H1 (cell line): ENCODE measurements at regions not wholly inside any gene's neighbourhood (a gene's known extent, or its start where the extent isn't known, plus 50 kb on each side); places are given as distances from the start of the nearest gene placed in this dataset.

Experiments used
- CTCF ChIA-PET: fragments of 300-600 bp; sonication (Branson Sonifier 250); formaldehyde crosslinking; loops from one replicate; lab custom pipeline; 2021; ENCODE audit not compliant: partially characterized antibody; lab: Charles Lee
- POLR2A ChIA-PET: fragments of 300-600 bp; sonication (Branson Sonifier 250); formaldehyde crosslinking; loops from one replicate; lab custom pipeline; 2021; ENCODE audit warnings: inconsistent platforms; ENCODE audit not compliant: partially characterized antibody; lab: Charles Lee
- DNase-seq, 2 experiments: peaks; one replicate each; pipeline versions ENCODE4 v3.0.0 to v3.0.0-alpha.2; 2010 to 2022; ENCODE audit warnings: low spot score in 2 of 2, low read depth in 1 of 2, mixed read lengths in 1 of 2
- FAIRE-seq: peaks from 2 replicates; lab custom pipeline; 2011; peaks lifted over from hg19 to GRCh38; lab: Jason Lieb, UNC
- H2AFZ ChIP-seq: 2 replicates; pipeline ENCODE4 v1.8.1; 2012; ENCODE audit warnings: low read length, inconsistent platforms
- H2AK5ac ChIP-seq: 2 replicates; pipeline ENCODE4 v1.6.1; 2013; ENCODE audit warnings: low read depth, low read length
- H2BK120ac ChIP-seq: replicated peaks from 2 replicates; pipeline ENCODE3; 2013; ENCODE audit warnings: low read depth, low read length, inconsistent platforms
- H2BK12ac ChIP-seq: 2 replicates; pipeline ENCODE4 v1.6.1; 2013; ENCODE audit warnings: low read depth, low read length
- H2BK15ac ChIP-seq: 2 replicates; pipeline ENCODE4 v1.6.1; 2013; ENCODE audit warnings: low read length
- H2BK20ac ChIP-seq: 2 replicates; pipeline ENCODE4 v1.6.1; 2013; ENCODE audit warnings: low read length
- H2BK5ac ChIP-seq: 2 replicates; pipeline ENCODE4 v1.6.1; 2013; ENCODE audit warnings: low read depth, low read length
- H3K14ac ChIP-seq: 2 replicates; pipeline ENCODE4 v1.6.1; 2013; ENCODE audit warnings: inconsistent platforms; ENCODE audit not compliant: insufficient read length
- H3K18ac ChIP-seq: 2 replicates; pipeline ENCODE4 v1.6.1; 2013; ENCODE audit warnings: low read length; ENCODE audit errors: extremely low read depth
- H3K23ac ChIP-seq: 2 replicates; pipeline ENCODE4 v1.6.1; 2013; ENCODE audit warnings: inconsistent platforms; ENCODE audit not compliant: insufficient read length
- H3K23me2 ChIP-seq: 2 replicates; pipeline ENCODE4 v1.6.1; 2013; ENCODE audit warnings: low read depth, low read length
- H3K27ac ChIP-seq: 2 replicates; pipeline ENCODE4 v1.6.1; 2011; ENCODE audit warnings: low read depth, low read length, inconsistent platforms
- H3K27me3 ChIP-seq, 4 experiments: replicated peaks in 1 of 4; 1 replicate in 1 of 4; 2 replicates in 3 of 4; pipeline versions ENCODE4 v1.6.1 to v1.8.1; 2011 to 2013; ENCODE audit warnings: low read length in 3 of 4, mild to moderate bottlenecking in 3 of 4, inconsistent platforms in 2 of 4, mixed read lengths in 2 of 4, moderate library complexity in 1 of 4; ENCODE audit not compliant: control insufficient read depth in 3 of 4, insufficient read depth in 3 of 4; ENCODE audit errors: extremely low read depth in 1 of 4
- H3K36me3 ChIP-seq, 4 experiments: 2 replicates each; pipeline versions ENCODE4 v1.6.1 to v1.8.1; 2011 to 2013; ENCODE audit warnings: mild to moderate bottlenecking in 4 of 4, low read length in 3 of 4, moderate library complexity in 2 of 4, control low read depth in 1 of 4, inconsistent platforms in 1 of 4; ENCODE audit not compliant: insufficient read depth in 4 of 4, control insufficient read depth in 2 of 4
- H3K4ac ChIP-seq: replicated peaks from 2 replicates; pipeline ENCODE3; 2013; ENCODE audit warnings: low read length, low read depth, mixed read lengths, inconsistent platforms; ENCODE audit not compliant: insufficient read length
- H3K4me1 ChIP-seq, 4 experiments: replicated peaks in 1 of 4; 1 replicate in 1 of 4; 2 replicates in 3 of 4; pipeline versions ENCODE4 v1.6.1 to v1.8.1; 2011 to 2013; ENCODE audit warnings: low read length in 3 of 4, inconsistent platforms in 2 of 4, mixed read lengths in 1 of 4; ENCODE audit not compliant: insufficient read depth in 4 of 4, control insufficient read depth in 3 of 4
- H3K4me2 ChIP-seq, 2 experiments: 2 replicates each; pipeline versions ENCODE4 v1.6.1 to v1.8.1; 2011 to 2013; ENCODE audit warnings: low read depth in 2 of 2, low read length in 2 of 2, control low read depth in 1 of 2, inconsistent platforms in 1 of 2, mild to moderate bottlenecking in 1 of 2; ENCODE audit not compliant: insufficient read depth in 1 of 2
- H3K4me3 ChIP-seq, 4 experiments: fragments of 200-600, 300-600 bp in 1 of 4; sonication (generic), shearing (Covaris generic), sonication (Bioruptor Twin) in 1 of 4; 2 replicates each; pipeline versions ENCODE4 v1.5.1 to v1.8.1; 2011 to 2016; ENCODE audit warnings: low read length in 4 of 4, low read depth in 3 of 4, control low read depth in 2 of 4, inconsistent platforms in 2 of 4, mild to moderate bottlenecking in 2 of 4, mixed read lengths in 1 of 4, moderate library complexity in 1 of 4; ENCODE audit not compliant: insufficient read depth in 2 of 4; ENCODE audit errors: extremely low read depth in 1 of 4
- H3K56ac ChIP-seq: replicated peaks from 2 replicates; pipeline ENCODE3; 2013; ENCODE audit warnings: low read depth, mild to moderate bottlenecking, mixed read lengths, low read length, inconsistent platforms; ENCODE audit not compliant: insufficient read length
- H3K79me1 ChIP-seq: 2 replicates; pipeline ENCODE4 v1.6.1; 2013; ENCODE audit warnings: low read depth, low read length, control low read depth
- H3K79me2 ChIP-seq, 2 experiments: 2 replicates each; pipeline versions ENCODE4 v1.6.1 to v1.8.1; 2012 to 2013; ENCODE audit warnings: low read length in 2 of 2, mild to moderate bottlenecking in 2 of 2, inconsistent platforms in 1 of 2; ENCODE audit not compliant: insufficient read depth in 2 of 2, control insufficient read depth in 1 of 2
- H3K9ac ChIP-seq, 4 experiments: replicated peaks in 1 of 4; 1 replicate in 1 of 4; 2 replicates in 3 of 4; pipeline versions ENCODE4 v1.6.1 to v1.8.1; 2011 to 2013; ENCODE audit warnings: low read depth in 3 of 4, low read length in 3 of 4, control low read depth in 2 of 4, mild to moderate bottlenecking in 2 of 4, moderate library complexity in 2 of 4, inconsistent platforms in 1 of 4; ENCODE audit errors: extremely low read depth in 1 of 4
- H3K9me3 ChIP-seq, 2 experiments: 2 replicates each; pipeline versions ENCODE4 v1.6.1 to v1.8.1; 2012 to 2013; ENCODE audit warnings: mild to moderate bottlenecking in 2 of 2, moderate library complexity in 2 of 2, control low read depth in 1 of 2, inconsistent platforms in 1 of 2, low read depth in 1 of 2, low read length in 1 of 2, mixed read lengths in 1 of 2; ENCODE audit not compliant: insufficient read depth in 2 of 2
- H4K20me1 ChIP-seq, 2 experiments: replicated peaks in 1 of 2; 2 replicates each; pipeline versions ENCODE3 to v1.8.1; 2011 to 2013; ENCODE audit warnings: inconsistent platforms in 2 of 2, low read length in 2 of 2, mild to moderate bottlenecking in 1 of 2; ENCODE audit not compliant: insufficient read depth in 2 of 2, control insufficient read depth in 1 of 2
- H4K5ac ChIP-seq: 2 replicates; pipeline ENCODE4 v1.6.1; 2013; ENCODE audit warnings: low read length, low read depth, mixed read lengths, inconsistent platforms; ENCODE audit not compliant: insufficient read length
- H4K8ac ChIP-seq: 2 replicates; pipeline ENCODE4 v1.8.0; 2013; ENCODE audit warnings: mild to moderate bottlenecking, moderate library complexity, low read length, inconsistent platforms; ENCODE audit not compliant: insufficient read depth; ENCODE audit errors: extremely low read depth
- H4K91ac ChIP-seq: replicated peaks from 2 replicates; pipeline ENCODE3; 2013; ENCODE audit warnings: low read length, mixed read lengths, inconsistent platforms; ENCODE audit not compliant: insufficient read length
- CTCF ChIP-seq, 3 experiments: IDR thresholded peaks; 1 replicate in 2 of 3; 2 replicates in 1 of 3; pipeline versions ENCODE4 v1.5.1 to v1.6.1; 2011; ENCODE audit warnings: low read length in 3 of 3, mild to moderate bottlenecking in 3 of 3, inconsistent platforms in 2 of 3, low read depth in 1 of 3, moderate library complexity in 1 of 3; ENCODE audit not compliant: insufficient read depth in 1 of 3; ENCODE audit errors: control extremely low read depth in 1 of 3
- RAD21 ChIP-seq, 2 experiments: IDR thresholded peaks in 1 of 2; conservative IDR thresholded peaks in 1 of 2; 2 replicates each; pipeline ENCODE4 v1.6.1; 2011; ENCODE audit warnings: low read depth in 2 of 2, low read length in 2 of 2, improper control_type of control experiment in 1 of 2, inconsistent platforms in 1 of 2, mild to moderate bottlenecking in 1 of 2, moderate library complexity in 1 of 2
- SIX5 ChIP-seq: IDR thresholded peaks from 2 replicates; pipeline ENCODE4 v1.6.1; 2011; ENCODE audit warnings: mild to moderate bottlenecking, low read depth, low read length
- WGBS, 2 experiments: shearing (Covaris generic) in 1 of 2; methylation state at CpG; one replicate each; pipeline versions ENCODE4 v1.1.6 to v1.1.7; 2013 to 2015; ENCODE audit warnings: low lambda C conversion rate in 2 of 2, mixed read lengths in 2 of 2, inconsistent platforms in 1 of 2, low coverage in 1 of 2, missing lambda C conversion rate in 1 of 2; ENCODE audit not compliant: insufficient replicate concordance in 2 of 2, insufficient coverage in 1 of 2, insufficient read length in 1 of 2; ENCODE audit errors: extremely low coverage in 1 of 2, missing lambda C conversion rate in 1 of 2; 5-methylcytosine and 5-hydroxymethylcytosine counted together

GRCh38 chr18:4631239-4631638, 176.1 kb upstream of the DLGAP1 start:
- CTCF ChIA-PET, result interaction anchor here (1.2 to 1.8 kb wide), 2 partner anchors 32 to 392 kb away, joined by 3 to 8 read pairs; no protein-coding TSS in a partner anchor
- H3K79me2 ChIP-seq, result no peaks in the 10 kb centered on the region
- no peak overlapping the region for H2BK120ac ChIP-seq
- no peak overlapping the region for H4K5ac ChIP-seq
- H3K4me3 ChIP-seq, result no peak overlapping the region
- H2BK20ac ChIP-seq, result no peak overlapping the region
- no peak overlapping the region for H2BK5ac ChIP-seq
- no peak overlapping the region for H2AFZ ChIP-seq
- H2AK5ac ChIP-seq, result no peak overlapping the region
- no peaks in the 10 kb centered on the region for H3K79me1 ChIP-seq
- no peak overlapping the region for H2BK12ac ChIP-seq
- FAIRE-seq (no peak), DNase-seq (no peak)
- POLR2A ChIA-PET, result interaction anchor here (0.6 kb wide), 1 partner anchor 176 kb away, joined by 3 read pairs; no protein-coding TSS in a partner anchor
- no peaks in the 10 kb centered on the region for H3K27me3 ChIP-seq
- no peak overlapping the region for H3K4me2 ChIP-seq
- no peak overlapping the region for H4K91ac ChIP-seq
- H3K23ac ChIP-seq, result no peak overlapping the region
- no peak overlapping the region for H2BK15ac ChIP-seq
- no peak overlapping the region for H3K4ac ChIP-seq
- H4K8ac ChIP-seq, result no peak overlapping the region; the same call in 1 of the 2 replicates
- no peaks in the 10 kb centered on the region for H3K4me1 ChIP-seq
- H3K18ac ChIP-seq, result no peak overlapping the region
- no peaks in the 10 kb centered on the region for H4K20me1 ChIP-seq
- H3K56ac ChIP-seq, result no peak overlapping the region
- 87% methylated on average over 6 of the region's 6 CpGs; no CpG with 5 or more reads in 1 of the 2 experiments for WGBS, 2 experiments
- no peaks in the 10 kb centered on the region for H3K23me2 ChIP-seq
- TF ChIP-seq SIX5 (no peak), RAD21 (IDR thresholded peaks at IDR 0.05 in 1 of 2, conservative IDR thresholded peaks at IDR 0.05 in 1 of 2; ENCODE audit: low read depth in 2 of 2, low read length in 2 of 2) (peak; percentile 37 to 52), CTCF (IDR thresholded peaks at IDR 0.05; ENCODE audit: control extremely low read depth in 1 of 3, insufficient read depth in 1 of 3, low read depth in 1 of 3, low read length in 3 of 3) (peak; percentile 7 to 48 (median 44))
- H3K27ac ChIP-seq, result no peak overlapping the region
- no peak overlapping the region for H3K9ac ChIP-seq
- no peaks in the 10 kb centered on the region for H3K36me3 ChIP-seq
- H3K14ac ChIP-seq, result no peak overlapping the region
- H3K9me3 ChIP-seq, result no peaks in the 10 kb centered on the region
